ENCODE measurements at regions not wholly inside any gene's neighbourhood (a gene's known extent, or its start where the extent isn't known, plus 50 kb on each side); places are given as distances from the start of the nearest gene placed in this dataset.

- Histone ChIP-seq H3F3A (ENCODE audit: insufficient read depth, low read length) (no peaks in the 10 kb centered on the region), H3K9ac (ENCODE audit: low read length) (no peak overlapping the region), H3K4me1 (ENCODE audit: insufficient read depth, low read length, severe bottlenecking) (no peaks in the 10 kb centered on the region), H3K27ac (ENCODE audit: low read depth, low read length, poor library complexity, severe bottlenecking) (no peak overlapping the region), H3K9me3 (ENCODE audit: low read length) (no peaks in the 10 kb centered on the region; the same call in 1 of the 2 replicates), H2AFZ (ENCODE audit: low read length) (no peak overlapping the region), H3K79me2 (ENCODE audit: insufficient read depth, low read length) (no peaks in the 10 kb centered on the region), H3K27me3 (ENCODE audit: insufficient read depth, low read length) (no peaks in the 10 kb centered on the region), H3K4me3 (ENCODE audit: low read depth, low read length, poor library complexity, severe bottlenecking) (no peak overlapping the region), H3K36me3 (ENCODE audit: insufficient read depth, low read length) (no peaks in the 10 kb centered on the region), H4K20me1 (ENCODE audit: insufficient read depth, low read length) (no peaks in the 10 kb centered on the region), H3K9me2 (ENCODE audit: low read depth, low read length) (no peaks in the 10 kb centered on the region), H3K4me2 (ENCODE audit: low read length) (no peak overlapping the region)
- TF ChIP-seq CTCF (IDR thresholded peaks at IDR 0.05; ENCODE audit: low read length) (no peak), EZH2 (IDR thresholded peaks at IDR 0.05; ENCODE audit: borderline replicate concordance, low read length) (no peak)
Observed at GRCh38 chr5:6280425-6281100, 97.8 kb downstream of the MED10 start.

GRCh38 chr5:6279607-6280006 is 98.7 kb downstream of the MED10 start:
- no peaks in the 10 kb centered on the region for H3K9me3 ChIP-seq (ENCODE audit: low read length)
- H3K79me2 ChIP-seq (ENCODE audit: insufficient read depth, low read length) = no peaks in the 10 kb centered on the region
- H3K4me1 ChIP-seq (ENCODE audit: insufficient read depth, low read length, severe bottlenecking) = no peaks in the 10 kb centered on the region
- H3K4me3 ChIP-seq (ENCODE audit: low read depth, low read length, poor library complexity, severe bottlenecking) = no peak overlapping the region
- no peaks in the 10 kb centered on the region for H3K9me2 ChIP-seq (ENCODE audit: low read depth, low read length)
- no peaks in the 10 kb centered on the region for H3K27me3 ChIP-seq (ENCODE audit: insufficient read depth, low read length)
- H4K20me1 ChIP-seq (ENCODE audit: insufficient read depth, low read length) = no peaks in the 10 kb centered on the region
- H3K27ac ChIP-seq (ENCODE audit: low read depth, low read length, poor library complexity, severe bottlenecking) = no peak overlapping the region
- no peak overlapping the region for H3K4me2 ChIP-seq (ENCODE audit: low read length)
- H3K36me3 ChIP-seq (ENCODE audit: insufficient read depth, low read length) = no peaks in the 10 kb centered on the region
- TF ChIP-seq EZH2 (IDR thresholded peaks at IDR 0.05; ENCODE audit: borderline replicate concordance, low read length) (no peak), CTCF (IDR thresholded peaks at IDR 0.05; ENCODE audit: low read length) (no peak)
- H3K9ac ChIP-seq (ENCODE audit: low read length) = no peak overlapping the region
- H2AFZ ChIP-seq (ENCODE audit: low read length) = no peak overlapping the region
- H3F3A ChIP-seq (ENCODE audit: insufficient read depth, low read length) = no peaks in the 10 kb centered on the region

- Histone ChIP-seq H2AFZ (ENCODE audit: low read length) (no peak overlapping the region), H3K27ac (ENCODE audit: low read depth, low read length, poor library complexity, severe bottlenecking) (no peak overlapping the region), H3K79me2 (ENCODE audit: insufficient read depth, low read length) (no peaks in the 10 kb centered on the region), H3K4me3 (ENCODE audit: low read depth, low read length, poor library complexity, severe bottlenecking) (no peak overlapping the region), H3K9ac (ENCODE audit: low read length) (no peak overlapping the region), H3K4me2 (ENCODE audit: low read length) (no peak overlapping the region), H3K4me1 (ENCODE audit: insufficient read depth, low read length, severe bottlenecking) (no peaks in the 10 kb centered on the region), H3K36me3 (ENCODE audit: insufficient read depth, low read length) (no peaks in the 10 kb centered on the region), H3K9me3 (ENCODE audit: low read length) (no peaks in the 10 kb centered on the region), H4K20me1 (ENCODE audit: insufficient read depth, low read length) (no peaks in the 10 kb centered on the region), H3F3A (ENCODE audit: insufficient read depth, low read length) (no peaks in the 10 kb centered on the region), H3K27me3 (ENCODE audit: insufficient read depth, low read length) (peaks cover 7% of the 10 kb centered on the region; the same call in 1 of the 2 replicates), H3K9me2 (ENCODE audit: low read depth, low read length) (no peaks in the 10 kb centered on the region)
- TF ChIP-seq CTCF (IDR thresholded peaks at IDR 0.05; ENCODE audit: low read length) = no peak
- no peak for TF ChIP-seq EZH2 (IDR thresholded peaks at IDR 0.05; ENCODE audit: borderline replicate concordance, low read length)
Observed at GRCh38 chr5:6274846-6275543, 103.4 kb downstream of the MED10 start.
